Dedifferentiated amniotic fluid mesenchymal stem cell (primary cell): ENCODE measurements at regions not wholly inside any gene's neighbourhood (a gene's known extent, or its start where the extent isn't known, plus 50 kb on each side); places are given as distances from the start of the nearest gene placed in this dataset.
A peak's percentile ranks its signal among the peaks of the same experiment; 100 is the strongest.
"Not testable (repeated sequence)": the region's sequence is repeated elsewhere in the genome, so short reads cannot be mapped to it uniquely, and the experiment has no call there.

Experiments
- DNase-seq: peaks from one replicate; pipeline ENCODE4 v3.0.0-alpha.2; 2016; ENCODE audit errors: extremely low spot score

GRCh38 chr16:14002416-14002990, 68.6 kb upstream of the MRTFB start:
- DNase-seq = no peak

GRCh38 chr16:14003074-14003570, 68.0 kb upstream of the MRTFB start:
- DNase-seq = peak; percentile 84

DNA sequence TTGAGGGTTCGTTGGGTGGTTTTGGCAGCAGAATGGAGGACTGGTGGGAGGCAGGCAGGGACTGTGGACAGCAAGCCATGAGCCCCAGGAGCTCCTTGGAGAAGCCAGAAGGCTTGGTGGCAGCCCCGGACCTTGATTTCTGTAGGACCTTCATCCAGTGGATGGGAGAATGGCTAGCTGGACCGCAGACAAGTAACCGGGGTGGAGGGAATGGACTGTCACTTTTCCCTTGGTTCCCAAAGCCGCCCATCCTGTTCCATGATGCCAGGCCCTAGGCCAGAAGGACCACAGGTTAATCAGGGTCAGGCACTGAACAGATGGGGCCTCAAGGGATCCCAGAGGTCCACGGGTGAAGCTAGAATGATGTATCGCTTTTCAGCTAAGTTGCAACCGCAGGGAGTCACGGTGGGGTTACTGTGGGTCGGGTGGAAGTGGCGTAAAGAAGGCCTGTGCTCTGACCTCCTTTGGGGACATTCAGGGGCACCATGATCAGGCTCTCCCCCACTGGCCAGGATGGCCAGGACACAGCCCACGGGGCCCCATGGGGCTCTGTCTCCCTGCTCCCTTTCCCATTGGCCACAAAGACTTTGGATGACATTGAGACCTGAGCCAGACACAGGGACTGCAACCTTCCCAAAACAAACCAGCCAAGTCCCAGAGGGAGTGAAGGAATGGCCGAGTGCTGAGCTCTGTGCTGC, 66.9 kb upstream of the MRTFB start:
- DNase-seq = no peak

- no peak for DNase-seq
Observed at GRCh38 chr16:14004729-14005315, 66.3 kb upstream of the MRTFB start.

- DNase-seq = no peak
Observed at GRCh38 chr16:14005335-14005734, 65.8 kb upstream of the MRTFB start.

- peak; percentile 65 for DNase-seq
Observed at GRCh38 chr16:14007450-14007849, 63.7 kb upstream of the MRTFB start.

DNA sequence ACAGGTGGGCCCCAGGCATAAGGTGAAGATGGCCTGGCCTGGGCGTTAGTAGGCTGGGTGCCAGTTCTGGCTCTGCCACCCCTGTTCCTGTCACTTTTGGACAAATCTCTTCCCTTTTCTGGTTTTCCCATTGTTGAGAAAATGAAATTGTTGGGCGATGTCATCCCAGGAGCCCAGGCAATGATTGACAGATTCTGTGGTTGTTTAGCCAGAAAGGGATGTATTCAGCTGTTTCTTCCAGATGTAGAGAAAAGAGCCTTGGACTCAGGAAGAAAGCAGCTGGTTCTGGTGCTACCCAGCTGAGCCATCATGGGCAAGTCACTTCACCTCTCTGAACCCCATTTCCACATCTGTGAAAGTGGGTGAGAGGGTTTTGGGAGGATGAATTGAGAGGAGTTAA, 60.1 kb upstream of the MRTFB start:
- no peak for DNase-seq

DNA sequence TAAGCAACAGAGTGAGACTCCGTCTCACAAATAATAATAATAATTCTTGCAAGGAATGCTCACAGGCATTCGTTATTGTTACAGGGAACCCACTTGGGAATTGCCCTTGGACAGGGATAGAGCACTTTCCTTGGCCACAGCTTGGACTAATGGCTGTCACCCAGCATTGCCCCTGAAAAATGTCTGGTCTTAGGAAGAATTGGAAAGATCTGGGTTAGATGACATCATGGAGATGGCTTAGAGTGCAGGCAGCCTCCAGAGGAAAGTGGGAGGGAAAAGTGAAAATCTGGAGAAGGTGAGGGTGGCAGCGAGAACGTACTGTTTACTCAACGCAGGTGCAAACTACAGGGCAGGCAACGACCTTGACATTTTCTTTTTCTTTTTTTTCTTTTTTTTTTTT, 59.3 kb upstream of the MRTFB start:
- no peak for DNase-seq

GRCh38 chr16:14013145-14013570, 58.0 kb upstream of the MRTFB start:
- DNase-seq = no peak

DNA sequence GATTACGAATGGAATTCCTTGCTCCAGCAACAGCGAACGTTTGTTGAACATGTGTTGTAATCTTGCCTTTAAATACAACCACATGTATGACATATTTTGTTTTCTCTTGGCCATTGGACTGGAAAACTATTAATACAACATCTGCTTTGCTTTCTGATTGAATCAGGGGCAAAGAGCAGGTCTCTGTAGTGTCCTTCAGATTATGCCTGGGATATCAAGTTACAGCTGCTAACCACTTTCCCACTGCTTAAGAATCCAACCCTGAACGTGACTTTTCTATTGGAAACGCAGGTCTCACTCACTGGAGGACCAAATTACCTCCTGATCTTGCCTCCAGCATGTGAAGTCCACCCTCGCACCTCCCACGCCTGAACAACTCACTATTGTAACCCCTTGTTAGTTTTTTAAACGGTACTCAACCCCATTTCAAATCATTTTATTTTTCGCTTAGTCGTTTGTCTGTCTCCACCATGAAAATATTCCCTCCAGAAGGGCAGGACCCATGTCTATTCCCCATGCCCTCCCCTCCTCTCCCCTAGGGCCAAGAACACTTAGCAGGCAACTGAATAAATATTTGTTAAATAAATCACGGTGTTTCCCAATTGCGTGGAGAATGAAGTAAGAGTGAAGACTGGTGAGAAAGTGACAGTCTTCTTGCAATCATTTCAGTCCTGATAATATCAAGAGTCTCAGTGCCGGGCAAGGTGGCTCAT, 57.4 kb upstream of the MRTFB start:
- DNase-seq = peak; percentile 89

DNA sequence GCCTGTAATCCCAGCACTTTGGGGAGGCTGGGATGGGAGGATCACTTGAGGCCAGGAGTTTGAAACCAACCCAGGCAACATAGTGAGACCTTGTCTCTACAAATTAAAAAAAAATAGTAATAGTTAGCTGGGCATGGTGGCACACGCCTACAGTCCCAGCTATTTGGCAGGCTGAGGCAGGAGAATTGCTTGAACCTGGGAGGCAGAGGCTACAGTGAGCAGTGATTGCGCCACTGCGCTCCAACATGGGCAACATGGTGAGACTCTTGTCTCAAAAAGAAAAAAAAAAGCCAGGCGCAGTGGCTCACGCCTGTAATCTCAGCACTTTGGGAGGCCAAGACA, 56.9 kb upstream of the MRTFB start:
- no peak for DNase-seq

DNA sequence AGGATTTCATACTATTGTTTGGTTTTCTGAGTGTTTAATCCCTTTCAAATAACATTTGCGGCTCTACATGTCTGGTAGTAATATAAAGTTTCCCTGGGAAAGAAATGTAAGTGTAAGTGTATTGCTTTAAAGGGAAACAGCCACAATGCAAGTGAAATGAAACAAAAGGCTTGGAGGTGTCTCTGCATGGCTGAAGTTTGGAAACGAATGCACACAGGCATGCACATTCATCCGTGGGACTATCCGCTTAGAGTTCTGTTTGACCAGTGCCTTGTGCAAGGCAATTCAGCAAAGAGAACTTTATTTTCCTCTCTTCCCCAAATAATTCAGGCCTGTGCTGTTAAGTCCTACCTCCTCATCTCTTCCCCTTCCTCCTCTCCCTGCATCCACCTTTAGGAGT, 56.1 kb upstream of the MRTFB start:
- no peak for DNase-seq

GRCh38 chr16:14015461-14015860, 55.7 kb upstream of the MRTFB start:
- DNase-seq = no peak

DNA sequence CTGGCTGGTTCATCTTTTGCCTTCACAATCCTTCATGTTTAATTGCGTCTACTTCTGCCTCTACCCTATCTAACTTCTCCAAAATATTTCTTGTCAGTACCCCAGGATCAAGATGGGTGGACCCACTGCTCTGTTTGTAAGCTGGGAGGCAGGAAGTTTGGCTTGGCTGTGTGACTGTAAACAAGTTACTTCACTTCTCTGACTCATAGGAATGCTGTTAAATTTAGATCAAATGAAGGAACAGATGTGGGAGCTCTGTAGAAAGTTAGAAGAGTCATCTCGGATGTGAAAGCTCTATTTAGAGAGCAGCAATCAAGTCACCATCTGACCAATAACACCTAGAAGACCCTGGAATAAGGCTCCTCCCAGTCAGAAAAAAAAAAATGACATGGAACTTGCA, 55.2 kb upstream of the MRTFB start:
- DNase-seq = peak; percentile 82

GRCh38 chr16:14016362-14016761, 54.8 kb upstream of the MRTFB start:
- DNase-seq = not testable (repeated sequence)

DNA sequence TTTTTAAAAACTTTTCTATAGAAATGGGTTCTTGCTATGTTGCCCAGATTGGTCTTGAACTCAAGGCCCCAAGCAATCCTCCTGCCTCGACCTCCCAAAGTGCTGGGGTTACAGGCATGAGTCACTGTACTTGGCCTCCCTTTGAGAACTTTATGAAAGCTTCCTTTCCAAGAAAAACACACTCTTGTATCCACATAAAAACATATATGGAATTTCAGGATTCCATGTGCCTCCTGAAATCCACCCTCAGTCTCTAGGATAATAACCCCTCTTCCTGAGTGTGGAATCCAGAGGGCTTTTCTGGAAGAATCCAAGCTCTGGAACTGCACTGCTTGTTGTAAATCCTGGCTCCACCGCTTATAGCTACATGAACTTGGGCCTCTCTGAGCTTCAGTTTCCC, 53.2 kb upstream of the MRTFB start:
- DNase-seq = no peak

DNA sequence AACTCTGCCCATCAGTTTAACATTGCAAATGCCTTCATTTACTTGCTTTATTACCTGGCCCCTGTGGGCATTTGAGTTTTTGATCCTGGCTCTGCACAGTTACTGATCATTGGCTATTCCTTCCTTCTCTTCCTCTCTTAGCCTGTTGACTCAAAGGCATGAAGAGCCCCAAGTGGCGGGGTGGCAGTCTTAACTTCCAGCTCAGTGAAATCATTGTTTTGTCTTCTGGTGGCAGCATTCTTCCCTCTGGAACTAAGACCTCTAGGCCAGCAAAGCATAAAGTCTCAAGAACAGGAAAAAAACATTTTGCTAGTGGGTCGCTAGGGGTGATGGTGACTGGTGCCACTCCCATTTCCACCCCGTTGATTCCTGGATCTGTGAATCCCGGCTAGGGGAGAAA, 52.3 kb upstream of the MRTFB start:
- no peak for DNase-seq

DNA sequence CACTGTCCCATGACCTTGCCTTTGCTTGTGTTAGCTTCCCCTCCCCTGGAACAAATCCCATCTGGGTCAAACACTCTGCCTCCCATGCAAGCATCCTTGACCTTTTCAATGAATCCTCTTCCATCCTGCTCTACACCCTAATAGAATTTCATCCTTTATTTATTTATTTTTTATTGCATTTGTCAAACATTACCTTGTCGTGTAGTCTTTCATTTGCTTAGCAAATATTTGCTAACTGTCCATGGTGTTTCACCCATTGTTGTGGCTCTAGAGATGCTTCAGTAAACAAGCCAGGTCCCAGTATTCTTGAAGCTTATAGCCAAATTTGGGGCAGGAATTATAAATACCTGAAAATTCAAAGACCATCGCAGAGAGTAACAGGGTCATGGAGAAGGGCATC, 51.0 kb upstream of the MRTFB start:
- no peak for DNase-seq
